Gastrocnemius medialis (tissue), 4 donors: ENCODE measurements at regions not wholly inside any gene's neighbourhood (a gene's known extent, or its start where the extent isn't known, plus 50 kb on each side); places are given as distances from the start of the nearest gene placed in this dataset.

Experiments
- POLR2A ChIP-seq, 2 donors: fragments of 450-650 bp; IDR thresholded peaks; one replicate each; pipeline ENCODE4 v1.6.1; 2017; ENCODE audit warnings: antibody characterized with exemption in 2 of 2, mild to moderate bottlenecking in 2 of 2, moderate library complexity in 2 of 2
- TF ChIP-seq, protein P1 (sequence below), 5 experiments: fragments of 450-650 bp in 3 of 5; fragments of 200-600 bp in 2 of 5; sonication (generic) in 2 of 5; IDR thresholded peaks in 4 of 5; conservative IDR thresholded peaks in 1 of 5; 1 replicate in 4 of 5; 2 replicates in 1 of 5; pipeline ENCODE4 v1.5.1; 2016 to 2019; ENCODE audit warnings: antibody characterized with exemption in 5 of 5, mild to moderate bottlenecking in 3 of 5, moderate library complexity in 3 of 5

- TF ChIP-seq, protein P1, sequence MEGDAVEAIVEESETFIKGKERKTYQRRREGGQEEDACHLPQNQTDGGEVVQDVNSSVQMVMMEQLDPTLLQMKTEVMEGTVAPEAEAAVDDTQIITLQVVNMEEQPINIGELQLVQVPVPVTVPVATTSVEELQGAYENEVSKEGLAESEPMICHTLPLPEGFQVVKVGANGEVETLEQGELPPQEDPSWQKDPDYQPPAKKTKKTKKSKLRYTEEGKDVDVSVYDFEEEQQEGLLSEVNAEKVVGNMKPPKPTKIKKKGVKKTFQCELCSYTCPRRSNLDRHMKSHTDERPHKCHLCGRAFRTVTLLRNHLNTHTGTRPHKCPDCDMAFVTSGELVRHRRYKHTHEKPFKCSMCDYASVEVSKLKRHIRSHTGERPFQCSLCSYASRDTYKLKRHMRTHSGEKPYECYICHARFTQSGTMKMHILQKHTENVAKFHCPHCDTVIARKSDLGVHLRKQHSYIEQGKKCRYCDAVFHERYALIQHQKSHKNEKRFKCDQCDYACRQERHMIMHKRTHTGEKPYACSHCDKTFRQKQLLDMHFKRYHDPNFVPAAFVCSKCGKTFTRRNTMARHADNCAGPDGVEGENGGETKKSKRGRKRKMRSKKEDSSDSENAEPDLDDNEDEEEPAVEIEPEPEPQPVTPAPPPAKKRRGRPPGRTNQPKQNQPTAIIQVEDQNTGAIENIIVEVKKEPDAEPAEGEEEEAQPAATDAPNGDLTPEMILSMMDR (IDR thresholded peaks at IDR 0.05 in 4 of 5, conservative IDR thresholded peaks at IDR 0.05 in 1 of 5), result no peak
- TF ChIP-seq POLR2A (IDR thresholded peaks at IDR 0.05), result no peak
Measured at GRCh38 chr22:49439373-49439772, 388.3 kb downstream of the BRD1 start.
